ENCODE measurements at regions not wholly inside any gene's neighbourhood (a gene's known extent, or its start where the extent isn't known, plus 50 kb on each side); places are given as distances from the start of the nearest gene placed in this dataset.

- no peak for DNase-seq (ENCODE audit: low spot score)
These were observed 133.9 kb upstream of the MYLIP start for GRCh38 chr6:15994814-15995459.

DNA sequence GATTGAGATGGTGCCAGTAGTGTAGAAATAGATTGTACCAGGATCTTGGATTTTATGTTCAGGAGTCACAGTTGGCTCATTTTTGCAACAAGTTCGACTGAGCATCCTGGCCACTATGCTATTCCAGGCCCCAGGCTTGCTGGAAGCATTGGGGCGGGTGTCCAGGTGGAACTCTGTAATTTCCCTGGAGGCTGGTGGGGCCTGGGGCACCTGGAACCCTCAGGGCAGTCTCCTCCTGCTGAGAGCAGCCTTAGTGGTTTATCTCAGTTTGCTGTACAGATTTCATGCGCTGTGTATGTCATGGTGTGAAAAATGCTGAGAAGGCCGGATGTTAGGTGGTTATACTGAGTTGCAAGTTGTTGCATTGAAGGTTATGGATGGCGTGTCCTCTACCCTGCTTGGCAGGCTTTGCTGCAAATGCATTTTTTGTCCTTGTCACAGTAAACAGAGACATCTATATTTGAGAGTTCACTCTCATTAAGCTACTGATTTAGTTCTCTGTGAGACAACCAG, 135.1 kb upstream of the MYLIP start:
- no peak for DNase-seq (ENCODE audit: low spot score)

GRCh38 chr6:15990179-15990578, 138.7 kb upstream of the MYLIP start:
- DNase-seq (ENCODE audit: low spot score) = no peak

DNA sequence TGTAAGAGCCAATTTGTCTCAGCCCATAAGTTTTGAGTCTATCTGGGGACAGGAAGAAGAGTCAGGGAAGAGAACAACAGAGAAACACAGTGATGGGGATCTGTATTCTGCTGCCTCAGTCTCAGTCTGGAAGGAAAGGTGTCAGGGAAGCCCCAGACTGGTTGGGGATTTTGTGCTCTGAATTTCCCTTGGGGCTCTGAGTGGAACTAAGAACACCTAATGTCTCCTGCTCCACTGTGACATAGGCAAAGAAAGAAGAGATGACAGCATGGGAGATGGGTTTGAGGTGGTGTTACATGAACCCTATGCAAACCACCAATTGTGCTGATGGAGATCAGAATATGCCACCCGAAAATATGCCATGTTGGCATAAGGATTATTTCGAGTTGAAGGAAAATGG, 139.5 kb upstream of the MYLIP start:
- no peak for DNase-seq (ENCODE audit: low spot score)

DNA sequence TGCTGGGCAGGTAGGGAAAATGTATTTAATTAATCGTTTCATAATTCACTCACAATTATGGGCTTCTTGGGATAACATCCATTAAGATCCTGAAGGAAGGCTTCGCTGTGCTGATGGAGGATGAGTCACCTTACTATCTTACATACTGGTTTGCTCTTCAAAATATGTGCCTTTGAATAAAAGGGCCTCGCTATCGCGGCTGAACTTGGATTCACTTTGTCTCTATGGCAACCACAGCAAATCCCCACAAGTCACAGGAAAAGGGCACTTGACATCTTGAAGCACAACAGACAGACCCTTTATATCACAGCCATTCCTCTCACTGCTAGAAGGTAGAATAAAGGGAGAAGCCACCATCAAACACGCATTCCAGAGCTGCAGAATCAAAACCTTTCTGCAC, 141.3 kb upstream of the MYLIP start:
- DNase-seq (ENCODE audit: low spot score) = no peak

GRCh38 chr6:15986027-15986629, 142.8 kb upstream of the MYLIP start:
- no peak for DNase-seq (ENCODE audit: low spot score)

GRCh38 chr6:15985379-15985959, 143.4 kb upstream of the MYLIP start:
- DNase-seq (ENCODE audit: low spot score) = no peak

GRCh38 chr6:15981956-15982355, 146.9 kb upstream of the MYLIP start:
- no peak for DNase-seq (ENCODE audit: low spot score)

DNA sequence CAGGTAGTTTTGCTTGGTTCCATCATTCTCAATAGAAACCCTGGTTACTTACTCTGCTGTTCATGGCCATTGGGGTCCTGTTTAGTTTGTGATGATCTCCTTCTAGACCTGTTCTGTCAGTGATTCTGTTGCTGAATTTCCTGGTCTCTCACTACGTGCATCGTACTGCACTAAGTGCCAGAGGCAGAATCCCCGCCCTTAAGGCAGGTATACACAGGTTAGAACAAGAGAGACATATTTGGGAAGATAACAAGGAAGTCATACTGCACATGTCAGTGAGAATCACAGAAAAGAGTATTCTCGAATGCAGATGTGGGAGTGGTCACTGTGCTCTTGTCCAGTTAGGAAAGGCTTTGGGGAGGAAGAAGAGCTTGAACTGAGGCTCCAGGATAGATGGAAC, 148.1 kb upstream of the MYLIP start:
- DNase-seq (ENCODE audit: low spot score) = no peak

- DNase-seq (ENCODE audit: low spot score) = no peak
These were observed 150.5 kb upstream of the MYLIP start for GRCh38 chr6:15978426-15978825.

GRCh38 chr6:15977050-15977449, 151.8 kb upstream of the MYLIP start:
- no peak for DNase-seq (ENCODE audit: low spot score)

DNA sequence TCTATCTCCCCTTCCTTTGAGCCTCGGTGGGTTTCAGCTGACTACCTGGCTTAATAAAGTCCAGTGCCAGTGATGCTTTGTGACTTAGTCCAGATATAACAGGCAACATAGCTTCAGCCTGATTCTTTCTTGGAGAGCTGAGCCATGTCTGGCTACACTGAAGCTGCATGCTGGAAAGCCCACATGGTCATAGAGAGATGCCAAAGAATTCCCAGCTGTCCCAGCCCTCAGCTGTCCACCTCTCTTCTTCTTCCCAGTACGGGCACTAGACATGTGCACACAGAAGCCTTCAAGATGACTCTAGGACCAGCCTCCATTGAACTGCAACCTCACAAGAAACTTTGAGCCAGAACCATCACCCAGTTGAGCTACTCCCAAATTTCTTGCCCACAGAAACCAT, 154.1 kb upstream of the MYLIP start:
- DNase-seq (ENCODE audit: low spot score) = no peak

DNA sequence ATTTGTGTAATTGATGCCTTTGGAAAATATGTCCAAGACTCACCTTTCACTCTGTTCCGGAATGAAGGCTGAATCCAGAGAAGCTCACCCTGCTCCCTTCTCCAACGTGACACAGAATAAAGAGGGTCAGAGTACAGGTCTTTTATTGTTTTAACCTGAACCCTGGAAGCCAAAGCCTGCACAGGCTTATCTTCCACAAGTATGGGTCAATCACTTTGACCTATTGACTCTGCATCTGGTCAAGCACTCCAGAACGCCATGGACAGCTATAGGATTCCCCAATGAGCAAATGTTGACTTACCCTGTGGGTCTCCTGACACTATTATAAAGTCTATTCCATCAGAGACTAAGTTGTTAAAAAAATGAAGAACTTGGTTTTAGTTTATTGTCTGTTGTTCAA, 158.4 kb upstream of the MYLIP start:
- no peak for DNase-seq (ENCODE audit: low spot score)

DNA sequence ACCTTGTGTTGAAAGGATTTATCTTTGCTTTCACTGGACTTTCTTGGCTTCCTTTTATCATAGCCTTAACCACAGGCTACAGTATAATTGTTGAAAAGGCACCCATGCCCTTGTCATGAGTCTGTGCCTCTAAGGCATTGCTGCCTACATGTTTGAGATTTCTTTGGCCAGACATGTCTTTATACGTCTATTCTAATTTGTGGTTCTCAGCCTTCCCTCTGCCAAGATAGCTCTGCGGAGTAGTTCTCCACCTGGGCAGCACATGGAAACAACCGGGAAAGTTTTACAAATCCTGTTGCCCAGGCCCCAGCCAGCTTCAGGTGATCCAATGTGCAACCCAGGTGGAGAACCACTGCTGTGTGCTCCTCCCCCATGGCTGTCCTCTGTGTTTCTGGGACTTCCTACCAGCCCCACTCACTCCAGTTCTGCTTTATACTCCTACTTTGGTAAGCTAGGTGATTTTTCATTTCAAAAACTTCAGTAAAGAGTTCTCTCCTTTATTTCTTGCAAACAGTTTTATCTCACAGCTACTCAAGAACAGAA, 159.6 kb upstream of the MYLIP start:
- DNase-seq (ENCODE audit: low spot score) = no peak

GRCh38 chr6:15968519-15968918, 160.4 kb upstream of the MYLIP start:
- no peak for DNase-seq (ENCODE audit: low spot score)

GRCh38 chr6:15966000-15966520, 162.8 kb upstream of the MYLIP start:
- no peak for DNase-seq (ENCODE audit: low spot score)

DNA sequence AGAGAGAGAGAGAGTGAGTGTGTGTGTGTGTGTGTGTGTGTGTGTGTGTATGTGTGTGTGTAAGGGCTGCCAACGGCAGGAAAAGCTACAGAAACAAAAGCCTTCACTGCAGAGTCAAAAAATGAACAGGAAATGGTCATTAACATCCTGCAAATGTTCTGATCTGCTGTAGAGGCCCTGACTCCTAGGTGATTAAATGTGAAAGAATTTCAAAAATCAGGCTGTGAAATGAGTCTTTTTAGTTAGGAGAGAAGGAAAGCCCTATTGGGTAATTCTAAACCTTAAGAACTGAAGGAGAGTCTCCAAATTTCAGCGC, 166.5 kb upstream of the MYLIP start:
- DNase-seq (ENCODE audit: low spot score) = no peak

GRCh38 chr6:15961635-15962448, 167.0 kb upstream of the MYLIP start:
- no peak for DNase-seq (ENCODE audit: low spot score)

GRCh38 chr6:15960740-15961634, 167.9 kb upstream of the MYLIP start:
- no peak for DNase-seq (ENCODE audit: low spot score)

GRCh38 chr6:15957655-15958169, 171.2 kb upstream of the MYLIP start:
- DNase-seq (ENCODE audit: low spot score) = no peak
